ENCODE measurements at regions not wholly inside any gene's neighbourhood (a gene's known extent, or its start where the extent isn't known, plus 50 kb on each side); places are given as distances from the start of the nearest gene placed in this dataset.

GRCh38 chr6:26216886-26217713 is 129.9 kb downstream of the HFE start:
- DNase-seq: peak; percentile 94

DNA sequence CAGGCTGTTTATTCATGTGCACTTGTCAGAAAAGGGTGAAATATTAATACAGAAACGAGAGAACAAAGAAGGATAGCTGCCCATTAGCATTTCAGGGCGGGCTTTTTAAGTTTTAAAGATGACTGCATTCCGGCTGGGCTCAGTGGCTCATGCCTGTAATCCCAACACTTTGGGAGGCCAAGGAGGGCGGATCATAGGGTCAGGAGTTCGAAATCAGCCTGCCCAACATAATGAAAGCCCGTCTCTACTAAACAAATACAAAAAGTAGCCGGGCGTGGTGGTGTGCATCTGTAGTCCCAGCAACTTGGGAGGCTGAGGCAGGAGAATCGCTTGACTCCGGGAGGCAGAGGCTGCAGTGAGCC is 130.5 kb downstream of the HFE start:
- peak; percentile 52 for DNase-seq

- no peak for DNase-seq
Measured at GRCh38 chr6:26218824-26219223, 131.6 kb downstream of the HFE start.

DNA sequence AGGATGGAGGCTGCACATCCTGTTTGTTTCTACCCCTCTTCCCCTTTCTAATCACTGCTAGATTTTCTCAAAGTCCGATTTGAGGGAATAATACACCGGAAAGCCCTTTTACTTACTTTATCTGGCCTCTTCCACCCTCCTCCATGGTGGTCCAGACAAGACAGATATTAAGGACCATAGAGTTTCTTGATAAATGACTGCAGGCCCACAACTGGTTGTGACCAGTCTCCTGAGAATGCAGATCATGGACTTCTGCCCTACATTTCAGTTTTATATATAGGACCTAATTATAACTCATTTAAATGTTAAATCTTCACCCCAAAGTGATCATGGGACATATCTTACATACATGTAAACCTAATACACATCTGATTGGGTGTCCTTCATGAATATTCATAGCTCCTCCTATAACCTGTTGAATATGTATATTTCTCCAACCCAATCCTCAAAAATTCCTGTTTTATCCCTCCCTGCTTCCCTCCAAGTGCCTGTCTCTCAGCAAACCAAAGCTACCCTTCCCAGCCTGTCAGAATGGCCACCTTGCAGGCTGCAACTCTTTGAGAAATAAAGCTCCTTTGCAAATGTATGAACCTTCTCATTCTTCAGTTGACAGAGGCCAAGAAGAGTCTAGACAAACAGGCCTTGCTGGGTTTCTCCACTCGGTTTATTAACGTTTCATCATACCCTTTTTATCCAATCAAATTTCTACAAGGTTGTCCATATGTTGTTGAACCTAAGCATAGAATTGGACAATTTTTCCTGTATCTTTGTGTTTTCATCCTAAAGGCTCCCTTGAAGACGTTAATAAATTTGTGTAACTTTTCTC is 133.1 kb downstream of the HFE start:
- DNase-seq: no peak

DNA sequence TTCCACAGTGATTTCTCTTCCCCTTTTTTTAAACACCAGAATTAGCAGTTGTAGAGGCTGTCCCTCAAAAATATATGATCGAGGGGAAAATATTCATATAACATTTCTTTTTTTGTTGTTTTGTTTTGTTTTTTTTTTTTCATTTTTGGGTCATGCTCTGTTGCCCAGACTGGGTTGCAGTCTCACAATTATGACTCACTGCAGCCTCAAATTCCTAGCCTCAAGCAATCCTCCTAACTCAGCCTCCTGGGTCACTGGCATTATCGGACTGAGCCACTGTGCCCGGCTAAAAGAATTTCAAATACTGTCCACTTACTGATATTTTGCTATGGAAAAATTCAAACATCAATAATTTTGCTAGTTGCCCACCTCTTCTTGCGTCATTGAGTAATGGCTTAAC is 134.0 kb downstream of the HFE start:
- no peak for DNase-seq

GRCh38 chr6:26222571-26222970 is 135.3 kb downstream of the HFE start:
- DNase-seq: peak; percentile 37

GRCh38 chr6:26223228-26223627 is 136.0 kb downstream of the HFE start:
- DNase-seq: no peak

DNA sequence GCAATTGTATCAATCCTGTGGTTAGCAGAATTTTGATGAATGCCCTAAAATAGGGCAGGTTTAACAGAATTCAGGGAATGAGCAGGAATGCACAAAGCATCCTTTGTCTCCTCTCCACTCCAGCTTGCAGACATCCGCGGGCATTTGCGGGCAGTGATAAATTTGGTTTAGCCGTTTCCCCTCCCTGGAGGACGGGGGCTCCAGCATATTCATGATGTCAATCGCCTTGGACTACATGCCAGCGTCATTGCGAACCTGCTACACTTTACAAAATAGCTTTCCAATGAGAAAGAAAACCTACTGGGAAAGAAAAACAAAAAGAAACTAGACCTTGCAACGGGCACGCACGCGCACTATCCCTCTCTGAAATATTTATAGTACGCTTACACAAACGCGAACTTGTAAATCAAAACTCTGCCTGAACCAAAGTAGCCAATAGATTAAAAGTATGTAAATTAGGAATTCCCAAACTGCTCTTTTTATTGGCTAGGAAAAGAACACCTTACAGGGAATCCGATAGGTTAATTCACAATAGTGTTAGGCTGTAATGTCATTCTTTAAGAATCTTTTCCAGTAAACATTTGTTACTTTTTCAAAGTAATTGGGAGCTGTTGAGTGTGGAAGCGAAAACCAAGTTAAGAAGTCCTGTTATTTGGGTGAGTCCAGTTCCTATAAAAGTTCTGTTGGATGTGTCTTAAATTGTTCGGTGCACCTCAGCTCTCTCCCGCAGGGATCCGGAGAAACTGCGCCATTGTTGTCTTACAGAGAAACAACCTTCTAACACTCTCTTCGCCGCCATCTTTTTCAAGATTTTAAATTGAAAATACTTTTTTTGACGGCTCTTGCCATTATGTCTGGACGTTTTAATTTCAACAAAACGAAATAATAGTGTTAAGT is 136.7 kb downstream of the HFE start:
- peak; percentile 85 for DNase-seq

DNA sequence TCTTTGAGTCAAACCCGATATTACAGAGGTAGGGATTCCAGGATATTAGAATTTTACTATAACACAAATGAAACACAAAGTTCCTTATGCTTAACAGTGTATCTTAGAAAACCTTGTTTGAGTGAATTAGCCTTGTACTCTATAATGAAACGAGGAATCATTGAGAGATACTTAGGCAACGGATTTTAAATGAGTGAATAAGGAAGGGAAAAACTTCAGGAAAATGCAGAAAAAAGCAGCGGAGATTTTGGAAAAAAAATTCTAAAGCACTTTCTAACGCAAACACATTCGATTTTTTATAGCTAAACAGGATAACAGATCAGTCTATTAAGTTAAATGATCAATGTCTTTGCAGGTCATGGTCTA is 137.3 kb downstream of the HFE start:
- DNase-seq: no peak

GRCh38 chr6:26224940-26225847 is 138.0 kb downstream of the HFE start:
- DNase-seq: peak; percentile 30

- no peak for DNase-seq
Measured at GRCh38 chr6:26225848-26226578, 138.8 kb downstream of the HFE start.

GRCh38 chr6:26226579-26226967 is 138.4 kb upstream of the BTN3A2 start:
- no peak for DNase-seq

GRCh38 chr6:26230351-26230750 is 134.6 kb upstream of the BTN3A2 start:
- DNase-seq: no peak

DNA sequence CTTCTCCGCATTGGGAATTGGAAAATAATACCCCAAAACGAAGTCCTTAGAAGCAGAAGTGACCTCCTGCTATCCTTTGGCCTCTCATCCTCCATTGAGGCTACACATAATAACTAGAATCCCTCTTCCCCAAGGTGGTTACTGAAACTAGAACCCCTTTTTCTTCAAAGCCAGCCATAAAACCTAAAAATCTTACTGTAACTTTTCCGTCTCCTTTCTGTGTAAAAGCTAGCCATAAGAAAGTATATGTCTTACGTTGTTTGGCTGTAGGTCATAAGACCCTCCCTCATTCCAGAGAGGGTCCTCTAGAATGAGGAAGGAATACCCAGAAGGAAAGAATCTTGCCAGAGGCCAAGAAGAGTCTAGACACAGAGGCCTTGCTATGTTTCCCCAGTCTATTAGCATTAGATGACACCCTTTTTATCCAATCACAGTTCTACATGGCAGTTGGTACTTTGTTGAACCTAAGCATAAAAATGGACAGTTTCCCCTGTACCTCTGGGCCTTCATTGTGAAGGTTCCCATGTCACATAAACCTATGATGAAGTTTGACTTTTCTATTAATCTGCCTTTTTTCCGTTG is 133.9 kb upstream of the BTN3A2 start:
- DNase-seq: no peak

DNA sequence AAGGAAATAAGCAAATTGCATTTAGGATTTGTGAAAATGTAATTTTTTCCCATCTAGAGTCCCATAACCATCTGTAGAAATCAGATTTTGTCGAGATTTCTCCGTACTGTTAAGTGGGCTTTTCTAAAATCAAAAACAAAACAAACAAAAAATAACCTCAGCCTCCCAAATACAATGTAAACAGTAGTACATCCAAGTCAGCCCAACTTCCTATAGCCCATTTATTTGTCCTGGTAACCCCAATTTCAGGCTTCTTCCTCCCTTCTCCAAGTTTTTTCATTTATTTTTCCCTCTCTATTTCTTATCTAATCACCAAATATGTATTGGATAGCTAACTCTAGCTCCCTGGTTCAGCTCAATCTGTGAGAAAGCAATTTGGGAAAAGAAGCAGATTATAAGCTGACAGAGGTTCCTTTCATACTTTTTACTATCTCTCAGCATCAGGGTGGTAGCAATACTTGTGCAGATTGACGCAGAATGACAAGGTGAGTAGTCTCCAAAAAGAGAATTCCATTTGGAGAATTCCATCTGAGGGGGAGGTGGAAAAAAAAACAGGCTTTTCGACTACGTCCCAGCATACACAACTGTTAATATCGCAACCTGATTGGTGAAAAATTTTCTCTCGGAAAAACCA is 132.6 kb upstream of the BTN3A2 start:
- no peak for DNase-seq

- DNase-seq: peak; percentile 64
Measured at GRCh38 chr6:26232940-26233648, 131.9 kb upstream of the BTN3A2 start.

DNA sequence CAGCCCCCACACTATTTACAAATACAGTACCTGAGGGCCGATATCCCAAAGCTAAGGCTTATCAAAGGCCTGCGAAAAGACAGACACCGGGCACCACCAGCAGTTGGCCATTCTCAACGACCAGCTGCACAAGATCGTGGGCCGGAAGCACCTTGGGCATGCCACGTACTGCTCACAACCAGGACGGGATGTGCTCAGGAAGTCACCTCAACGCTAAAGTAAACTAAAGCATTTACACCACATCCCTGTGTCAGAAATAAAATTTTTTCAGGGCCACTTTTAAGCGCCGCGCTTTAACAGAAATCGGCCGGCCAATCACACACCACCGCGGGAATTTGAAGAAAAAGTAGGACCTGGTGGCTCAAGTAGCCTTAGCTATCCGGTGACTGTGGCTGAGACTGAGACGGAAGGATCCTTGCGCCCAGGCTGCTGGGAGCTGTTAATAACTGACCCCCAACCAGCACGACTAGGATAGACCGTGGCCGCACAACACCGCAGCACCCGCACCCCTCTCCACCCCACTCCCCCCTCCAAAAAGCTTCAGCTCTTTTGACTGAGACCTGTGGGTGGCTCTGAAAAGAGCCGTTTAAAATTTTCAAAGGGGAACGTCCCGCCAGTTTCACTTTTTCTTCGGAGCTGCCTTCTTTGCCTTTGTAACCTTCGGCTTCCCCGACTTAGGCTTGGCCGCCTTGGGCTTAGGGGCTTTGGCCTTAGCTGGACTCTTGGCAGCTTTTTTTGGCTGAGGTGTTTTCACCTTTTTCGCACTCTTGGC is 131.2 kb upstream of the BTN3A2 start:
- DNase-seq: peak; percentile 87

DNA sequence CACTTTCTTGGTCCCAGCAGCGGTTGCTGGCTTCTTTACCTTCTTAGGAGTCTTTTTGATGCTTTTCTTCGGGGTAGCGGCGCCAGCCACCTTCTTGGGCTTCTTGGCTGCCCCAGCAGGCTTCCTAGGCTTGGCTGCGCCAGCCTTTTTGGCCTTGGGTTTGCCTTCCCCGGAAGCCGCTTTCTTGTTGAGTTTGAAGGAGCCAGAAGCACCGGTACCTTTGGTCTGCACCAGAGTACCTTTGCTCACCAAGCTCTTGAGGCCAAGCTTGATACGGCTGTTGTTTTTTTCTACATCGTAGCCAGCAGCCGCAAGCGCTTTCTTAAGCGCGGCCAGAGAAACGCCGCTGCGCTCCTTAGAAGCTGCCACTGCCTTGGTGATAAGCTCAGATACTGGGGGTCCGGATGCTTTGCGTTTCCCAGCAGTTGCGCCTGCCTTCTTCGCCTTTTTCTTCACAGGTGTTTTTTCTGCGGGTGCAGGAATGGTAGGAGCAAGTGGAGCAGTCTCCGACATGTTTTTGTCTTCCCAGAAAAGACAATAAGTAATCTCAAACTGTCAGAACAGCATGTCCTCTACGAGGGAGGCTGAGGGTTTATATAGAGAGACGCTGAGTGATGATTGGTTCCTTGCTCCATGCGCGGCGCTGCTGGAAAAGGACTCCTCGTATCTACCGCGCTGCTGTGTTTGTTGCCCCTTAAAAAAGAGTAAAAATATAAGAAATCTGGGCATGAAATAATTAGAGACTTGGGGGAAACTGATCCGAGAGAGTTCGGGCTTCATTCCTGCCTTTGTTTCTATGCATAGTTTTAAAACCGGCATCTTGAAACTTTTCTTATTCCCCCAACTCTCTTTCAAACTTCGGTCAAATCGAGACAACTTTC is 130.3 kb upstream of the BTN3A2 start:
- peak; percentile 93 for DNase-seq
